ENCODE measurements at regions not wholly inside any gene's neighbourhood (a gene's known extent, or its start where the extent isn't known, plus 50 kb on each side); places are given as distances from the start of the nearest gene placed in this dataset.

DNA sequence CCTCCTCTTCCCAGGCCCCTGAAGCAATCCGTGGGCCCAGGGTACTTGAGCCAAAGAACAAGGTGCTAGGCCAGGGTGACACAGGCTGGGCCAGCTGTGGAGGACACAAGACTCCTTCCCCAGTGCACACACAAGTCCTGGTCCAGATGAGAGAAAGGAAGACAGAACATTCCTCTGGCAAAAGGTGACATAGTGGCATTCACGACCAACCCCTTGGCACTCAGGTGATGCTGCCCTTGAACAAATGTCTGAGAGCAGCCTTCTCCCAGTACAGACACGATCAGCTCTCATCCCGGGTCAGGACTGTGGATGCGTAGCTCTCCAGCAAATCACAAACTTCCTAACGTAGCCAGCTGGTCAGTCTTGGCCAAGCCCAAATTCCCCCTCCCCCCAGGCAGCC lies 118.5 kb downstream of the OAT start:
- TF ChIP-seq, protein P1, sequence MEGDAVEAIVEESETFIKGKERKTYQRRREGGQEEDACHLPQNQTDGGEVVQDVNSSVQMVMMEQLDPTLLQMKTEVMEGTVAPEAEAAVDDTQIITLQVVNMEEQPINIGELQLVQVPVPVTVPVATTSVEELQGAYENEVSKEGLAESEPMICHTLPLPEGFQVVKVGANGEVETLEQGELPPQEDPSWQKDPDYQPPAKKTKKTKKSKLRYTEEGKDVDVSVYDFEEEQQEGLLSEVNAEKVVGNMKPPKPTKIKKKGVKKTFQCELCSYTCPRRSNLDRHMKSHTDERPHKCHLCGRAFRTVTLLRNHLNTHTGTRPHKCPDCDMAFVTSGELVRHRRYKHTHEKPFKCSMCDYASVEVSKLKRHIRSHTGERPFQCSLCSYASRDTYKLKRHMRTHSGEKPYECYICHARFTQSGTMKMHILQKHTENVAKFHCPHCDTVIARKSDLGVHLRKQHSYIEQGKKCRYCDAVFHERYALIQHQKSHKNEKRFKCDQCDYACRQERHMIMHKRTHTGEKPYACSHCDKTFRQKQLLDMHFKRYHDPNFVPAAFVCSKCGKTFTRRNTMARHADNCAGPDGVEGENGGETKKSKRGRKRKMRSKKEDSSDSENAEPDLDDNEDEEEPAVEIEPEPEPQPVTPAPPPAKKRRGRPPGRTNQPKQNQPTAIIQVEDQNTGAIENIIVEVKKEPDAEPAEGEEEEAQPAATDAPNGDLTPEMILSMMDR (IDR thresholded peaks at IDR 0.05), result no peak
- TF ChIP-seq POLR2A (IDR thresholded peaks at IDR 0.05), result no peak
- Histone ChIP-seq H3K36me3 (no peaks in the 10 kb centered on the region), H3K27me3 (no peaks in the 10 kb centered on the region), H3K4me3 (no peak overlapping the region), H3K4me1 (no peaks in the 10 kb centered on the region), H3K27ac (no peak overlapping the region), H3K9me3 (peaks cover 0 to 5% (median 0%) of the 10 kb centered on the region in 12 donors)
- no peak for DNase-seq
- WGBS, 4 donors, result 81 to 85% (median 85%) methylated on average over 6 of the region's 6 CpGs
- intact Hi-C loops (cut with DNase I), result no loop called here
- no peak for ATAC-seq

DNA sequence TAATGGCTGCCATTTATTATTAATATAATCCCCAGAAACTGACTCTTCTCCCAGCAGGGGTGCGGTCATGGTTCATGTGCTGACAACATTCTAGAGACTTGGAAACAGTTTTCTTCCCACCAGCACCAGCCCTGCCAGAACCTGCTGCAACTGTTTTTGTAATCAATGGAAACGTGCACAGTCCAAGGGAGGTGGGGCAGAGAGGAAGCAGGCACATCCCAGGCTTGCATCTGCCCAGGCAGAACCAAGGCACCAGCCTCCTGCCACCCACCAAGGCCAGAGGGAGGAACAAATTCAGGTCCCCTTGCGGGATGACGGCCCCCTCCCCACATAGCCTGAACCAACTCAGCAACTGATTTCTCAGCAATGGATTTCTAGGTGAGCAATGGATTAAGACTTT lies 119.0 kb downstream of the OAT start:
- intact Hi-C loops (cut with DNase I), result no loop called here
- ATAC-seq (no peak), DNase-seq (no peak)
- no peak for TF ChIP-seq POLR2A (IDR thresholded peaks at IDR 0.05)
- TF ChIP-seq, protein P1 (IDR thresholded peaks at IDR 0.05), result no peak
- no peaks in the 10 kb centered on the region for H3K4me1 ChIP-seq
- no peaks in the 10 kb centered on the region for H3K36me3 ChIP-seq
- H3K4me3 ChIP-seq, result no peak overlapping the region
- peaks cover 0 to 5% (median 0%) of the 10 kb centered on the region in 12 donors for H3K9me3 ChIP-seq
- WGBS, 4 donors, result 50 to 74% (median 67%) methylated on average over 4 of the region's 4 CpGs
- H3K27ac ChIP-seq, result no peak overlapping the region
- no peaks in the 10 kb centered on the region for H3K27me3 ChIP-seq

DNA sequence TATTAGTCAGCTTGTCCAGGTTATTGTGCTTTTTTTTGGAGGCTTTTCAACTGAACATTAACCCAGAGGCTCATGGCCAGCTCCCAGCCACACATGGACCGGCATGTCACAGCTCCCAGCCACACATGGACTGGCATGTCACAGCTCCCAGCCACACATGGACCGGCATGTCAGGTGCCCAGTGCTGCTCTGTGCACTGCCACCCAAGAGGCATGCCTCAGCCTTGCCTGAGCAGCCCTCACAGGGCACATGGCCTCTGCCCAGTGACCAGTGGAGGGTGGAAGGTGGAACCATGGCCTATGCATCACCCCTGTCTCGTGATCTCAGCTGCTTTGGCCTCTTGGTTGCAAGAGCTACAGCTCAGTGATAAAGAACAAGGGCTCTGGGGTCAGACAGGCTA lies 119.8 kb downstream of the OAT start:
- no peak for DNase-seq
- TF ChIP-seq, protein P1 (IDR thresholded peaks at IDR 0.05), result no peak
- no peak for TF ChIP-seq POLR2A (IDR thresholded peaks at IDR 0.05)
- 79 to 92% (median 90%) methylated on average over 3 of the region's 3 CpGs for WGBS, 4 donors

DNA sequence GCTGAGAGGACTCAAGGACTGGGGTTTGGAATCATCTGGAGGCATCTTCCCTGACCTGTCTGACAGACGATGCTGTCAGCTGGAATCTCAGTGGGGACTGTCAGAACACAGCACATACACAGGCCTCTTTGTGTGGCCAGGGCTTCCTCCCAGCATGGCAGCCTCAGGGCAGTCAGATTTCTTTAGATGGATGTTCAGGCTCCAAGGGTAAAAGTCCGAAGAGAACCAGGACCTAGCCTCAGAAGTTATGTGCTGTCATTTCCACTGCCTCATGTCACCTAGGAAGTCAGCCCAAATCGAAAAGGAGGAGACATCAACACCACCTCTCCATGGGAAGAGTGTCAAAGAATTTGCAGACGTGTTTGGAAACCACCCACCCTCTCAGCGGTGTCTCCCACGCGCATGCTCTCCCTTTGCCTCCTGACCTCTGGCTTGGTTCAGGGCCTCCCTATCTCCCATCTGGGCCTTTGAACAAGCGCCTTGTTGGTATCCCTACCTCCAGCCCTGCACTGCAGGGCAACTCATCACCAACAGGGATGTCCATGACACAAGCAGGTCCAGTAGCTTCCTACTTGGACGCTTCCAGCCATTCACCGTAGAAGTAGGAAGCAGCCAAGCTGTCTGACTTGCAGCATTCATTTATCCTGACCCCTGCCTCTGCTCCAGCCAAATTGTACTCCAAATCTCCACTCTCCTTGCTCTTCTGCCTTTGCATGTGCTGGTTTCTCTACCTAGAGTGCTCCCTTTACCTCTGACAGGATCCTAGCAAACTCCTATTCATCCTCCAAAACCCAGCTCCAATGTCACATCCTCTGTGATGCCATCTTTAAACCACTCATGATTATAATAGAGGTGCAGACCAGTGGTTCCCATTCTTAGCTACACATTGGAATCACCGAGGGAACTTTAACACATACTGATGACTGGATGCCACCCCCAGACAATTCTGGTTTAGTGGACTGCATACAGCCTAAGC lies 121.6 kb downstream of the OAT start:
- H3K27me3 ChIP-seq, result no peaks in the 10 kb centered on the region
- no peak overlapping the region for H3K27ac ChIP-seq
- ATAC-seq (no peak), DNase-seq (no peak)
- intact Hi-C loops (cut with DNase I), result no loop called here
- H3K4me3 ChIP-seq, result no peak overlapping the region
- H3K9me3 ChIP-seq, result peaks cover 0 to 5% (median 0%) of the 10 kb centered on the region in 12 donors
- no peaks in the 10 kb centered on the region for H3K4me1 ChIP-seq
- no peaks in the 10 kb centered on the region for H3K36me3 ChIP-seq
- 80 to 85% (median 83%) methylated on average over 11 of the region's 11 CpGs for WGBS, 4 donors
- no peak for TF ChIP-seq POLR2A (IDR thresholded peaks at IDR 0.05)
- TF ChIP-seq, protein P1 (IDR thresholded peaks at IDR 0.05), result no peak

More for the DNA sequence above, 119.8 kb downstream of the OAT start:
- no peaks in the 10 kb centered on the region for H3K36me3 ChIP-seq
- H3K27ac ChIP-seq, result no peak overlapping the region
- no peaks in the 10 kb centered on the region for H3K4me1 ChIP-seq
- no peak overlapping the region for H3K4me3 ChIP-seq
- peaks cover 0 to 5% (median 0%) of the 10 kb centered on the region in 12 donors for H3K9me3 ChIP-seq
- no peak for ATAC-seq
- intact Hi-C loops (cut with DNase I), result no loop called here
- no peaks in the 10 kb centered on the region for H3K27me3 ChIP-seq
